Hippocampal formation (tissue), 2 donors: ENCODE measurements at regions not wholly inside any gene's neighbourhood (a gene's known extent, or its start where the extent isn't known, plus 50 kb on each side); places are given as distances from the start of the nearest gene placed in this dataset.
"Not testable (repeated sequence)": the region's sequence is repeated elsewhere in the genome, so short reads cannot be mapped to it uniquely, and the experiment has no call there.

Experiments
- DNase-seq, 2 donors: peaks; one replicate each; lab custom pipeline; 2025; lab: John Stamatoyannopoulos, UW

DNA sequence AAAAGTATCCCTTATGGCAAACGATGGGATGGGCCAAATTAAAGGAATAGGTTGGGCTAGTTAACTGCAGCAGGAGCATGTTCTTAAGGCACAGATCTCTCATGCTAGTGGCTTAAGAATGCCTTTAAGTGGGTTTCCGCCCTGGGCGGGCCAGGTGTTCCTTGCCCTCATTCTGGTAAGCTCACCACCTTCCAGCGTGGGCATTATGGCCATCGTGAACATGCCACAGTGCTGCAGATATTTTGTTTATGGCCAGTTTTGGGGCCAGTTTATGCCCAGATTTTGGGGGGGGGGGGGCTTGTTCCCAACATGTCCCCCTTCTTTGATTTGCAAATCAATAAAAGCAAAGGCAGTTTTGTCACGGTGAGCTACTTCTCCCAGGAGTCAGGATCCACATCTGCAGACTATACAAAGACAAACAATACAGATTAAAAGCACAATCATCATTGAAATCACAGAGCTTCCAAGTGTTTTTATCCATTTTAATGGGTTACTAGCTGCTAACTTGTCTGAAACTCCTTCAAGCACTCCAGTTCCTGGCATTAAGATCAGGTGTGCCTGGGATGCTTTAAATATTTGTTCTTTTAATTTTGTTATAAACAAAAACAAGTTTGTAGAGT, 563.3 kb upstream of the MBL2 start:
- DNase-seq: not testable (repeated sequence)

DNA sequence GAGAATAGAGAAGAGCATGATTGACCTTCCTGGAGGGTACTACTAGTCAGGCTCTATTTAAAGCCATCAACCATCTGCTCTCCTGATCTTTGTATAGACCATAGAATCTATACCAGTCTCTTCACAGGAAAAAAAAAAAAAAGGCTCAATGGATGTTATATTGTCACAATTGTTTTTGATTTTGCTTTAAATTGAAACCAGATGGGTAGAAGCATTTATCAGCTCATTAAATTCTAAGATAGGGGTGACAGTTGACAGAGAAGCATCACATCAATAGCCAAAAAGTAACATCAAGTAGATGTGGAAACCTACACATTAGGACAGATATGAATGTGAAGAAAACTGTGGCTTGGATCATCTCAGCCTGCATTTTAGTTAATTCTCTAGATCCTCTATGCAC, 558.9 kb upstream of the MBL2 start:
- DNase-seq: no peak

DNA sequence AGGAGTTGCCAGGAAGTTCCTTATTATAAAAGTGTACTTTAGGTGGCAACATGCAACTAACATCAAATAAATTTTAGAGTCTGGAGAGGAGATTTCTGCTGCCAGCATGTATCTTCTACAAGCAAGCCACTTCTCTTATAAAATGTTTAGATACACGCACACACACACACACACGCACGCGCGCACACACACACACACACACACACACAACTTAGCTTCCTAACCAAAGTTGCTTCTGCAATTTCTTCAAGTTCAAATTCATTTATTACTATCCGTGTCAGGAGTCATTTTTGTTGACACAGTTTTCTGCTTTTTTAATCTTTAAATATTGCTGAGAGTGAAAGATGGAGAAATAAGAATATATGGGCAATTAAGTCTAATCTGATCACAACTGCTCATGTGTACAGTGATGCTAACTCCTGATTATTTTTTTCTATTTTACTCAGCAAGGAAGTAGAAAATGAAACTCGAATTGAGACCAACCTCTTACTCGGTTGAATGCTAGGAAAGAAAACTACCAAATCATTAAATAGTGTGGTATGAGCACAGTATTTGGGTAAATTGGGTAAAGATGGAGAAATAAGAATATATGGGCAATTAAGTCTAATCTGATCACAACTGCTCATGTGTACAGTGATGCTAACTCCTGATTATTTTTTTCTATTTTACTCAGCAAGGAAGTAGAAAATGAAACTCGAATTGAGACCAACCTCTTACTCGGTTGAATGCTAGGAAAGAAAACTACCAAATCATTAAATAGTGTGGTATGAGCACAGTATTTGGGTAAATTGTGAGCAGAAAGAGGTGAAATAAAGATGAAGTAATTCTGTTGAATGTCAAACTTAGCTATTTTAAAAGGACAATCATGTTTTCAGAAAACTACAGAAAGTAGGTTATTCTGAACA, 554.1 kb upstream of the MBL2 start:
- not testable (repeated sequence) for DNase-seq

DNA sequence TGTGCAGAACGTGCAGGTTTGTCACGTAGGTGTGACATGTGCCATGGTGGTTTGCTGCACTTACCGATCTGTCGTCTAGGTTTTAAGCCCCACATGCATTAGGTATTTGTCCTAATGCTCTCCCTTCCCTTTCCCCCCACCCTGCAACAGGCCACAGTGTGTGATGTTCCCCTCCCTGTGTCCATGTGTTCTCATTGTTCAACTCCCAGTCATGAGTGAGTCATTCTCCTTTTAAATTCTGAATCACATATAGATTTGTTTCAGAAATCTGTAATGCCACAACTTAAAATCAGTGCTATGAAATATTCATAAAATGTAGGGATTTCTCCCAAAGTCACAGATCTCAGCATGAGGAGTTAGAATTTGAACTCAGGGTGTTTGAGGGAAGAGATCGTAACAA, 552.5 kb upstream of the MBL2 start:
- no peak for DNase-seq

GRCh38 chr10:53315709-53316108, 543.1 kb upstream of the MBL2 start:
- DNase-seq: no peak

DNA sequence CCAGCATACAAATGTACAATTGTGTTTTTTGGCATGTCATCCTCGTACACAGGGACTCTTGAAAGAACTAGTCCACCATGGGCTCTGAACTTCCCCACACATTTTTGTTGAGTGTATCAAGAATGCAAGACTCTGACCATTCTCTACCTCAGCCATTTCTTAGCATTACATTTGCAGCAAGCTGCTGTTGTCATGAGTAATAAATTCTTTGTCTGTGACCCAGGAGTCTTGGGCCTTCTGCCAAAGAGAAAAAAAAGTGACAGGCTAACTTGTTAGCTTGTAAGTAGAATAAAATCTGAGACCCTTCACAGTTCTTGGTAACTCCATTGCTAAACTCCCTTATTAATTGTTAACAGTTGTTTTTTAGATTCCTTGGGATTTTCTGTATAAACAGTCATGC, 542.3 kb upstream of the MBL2 start:
- DNase-seq: no peak

- no peak for DNase-seq
Observed at GRCh38 chr10:53298443-53298842, 525.9 kb upstream of the MBL2 start.

GRCh38 chr10:53284615-53285182, 512.1 kb upstream of the MBL2 start:
- no peak for DNase-seq

- no peak for DNase-seq
Observed at GRCh38 chr10:53276797-53277196, 504.2 kb upstream of the MBL2 start.

DNA sequence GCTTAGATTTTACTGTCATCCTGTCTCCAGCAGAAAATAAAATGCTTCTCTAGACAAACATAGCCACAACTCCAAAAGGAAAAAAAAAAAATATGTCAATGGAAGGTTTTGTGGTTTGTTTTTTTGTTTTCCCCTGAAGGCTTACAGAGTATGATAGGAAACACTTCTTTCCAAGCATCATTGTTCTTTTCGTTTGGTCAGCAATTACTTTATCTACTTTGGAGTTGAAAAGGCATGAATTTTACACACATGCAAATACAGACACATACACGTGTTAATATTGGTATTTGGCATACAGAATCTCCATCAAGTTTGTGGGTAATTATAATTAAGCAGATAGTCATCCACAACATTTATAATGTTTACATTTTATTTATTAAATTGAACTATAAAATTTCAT, 496.9 kb upstream of the MBL2 start:
- DNase-seq: no peak

DNA sequence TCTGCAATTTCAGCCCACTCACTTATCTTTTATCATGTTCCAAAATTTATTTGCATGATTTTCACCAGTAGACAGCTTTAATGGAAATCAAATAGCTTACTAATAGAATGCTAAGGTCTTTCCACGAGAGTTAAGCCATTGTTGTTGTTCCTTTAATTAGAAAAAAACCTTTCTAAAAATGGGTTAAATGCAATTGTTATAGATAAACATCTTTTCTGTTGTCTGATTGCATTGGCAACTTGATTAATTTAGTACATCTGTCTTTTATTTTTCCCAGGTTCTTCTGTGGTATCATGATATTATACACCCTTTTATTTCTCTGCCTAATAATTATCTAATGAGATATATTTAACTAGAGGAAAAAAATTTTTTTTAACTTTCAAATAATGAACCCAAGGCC, 487.6 kb upstream of the MBL2 start:
- no peak for DNase-seq

GRCh38 chr10:53256623-53257022, 484.0 kb upstream of the MBL2 start:
- DNase-seq: no peak

DNA sequence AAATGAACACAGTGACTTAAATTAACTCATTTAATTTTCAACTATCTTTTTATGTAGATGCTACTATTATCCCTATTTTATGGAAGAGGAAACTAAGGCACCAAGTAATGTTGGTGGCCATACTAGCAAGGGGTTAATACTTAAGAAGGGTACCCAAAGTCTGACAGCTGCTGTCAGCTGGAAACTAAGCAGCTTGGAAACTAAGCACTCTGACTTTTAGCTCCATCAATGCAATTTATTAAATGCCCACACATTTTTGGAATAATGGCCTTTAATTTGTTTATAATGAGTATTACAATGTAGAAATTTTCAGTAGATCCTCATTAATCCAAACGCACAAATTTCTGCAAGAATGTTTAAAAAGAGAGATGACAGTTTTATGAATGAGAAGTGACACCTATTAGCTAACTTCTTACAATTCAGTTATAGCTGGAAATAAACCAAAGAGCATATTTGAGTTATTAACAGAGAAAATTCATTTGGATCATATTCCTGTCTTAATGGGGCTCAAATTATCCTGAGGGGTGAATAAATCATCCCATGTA, 483.1 kb upstream of the MBL2 start:
- no peak for DNase-seq

DNA sequence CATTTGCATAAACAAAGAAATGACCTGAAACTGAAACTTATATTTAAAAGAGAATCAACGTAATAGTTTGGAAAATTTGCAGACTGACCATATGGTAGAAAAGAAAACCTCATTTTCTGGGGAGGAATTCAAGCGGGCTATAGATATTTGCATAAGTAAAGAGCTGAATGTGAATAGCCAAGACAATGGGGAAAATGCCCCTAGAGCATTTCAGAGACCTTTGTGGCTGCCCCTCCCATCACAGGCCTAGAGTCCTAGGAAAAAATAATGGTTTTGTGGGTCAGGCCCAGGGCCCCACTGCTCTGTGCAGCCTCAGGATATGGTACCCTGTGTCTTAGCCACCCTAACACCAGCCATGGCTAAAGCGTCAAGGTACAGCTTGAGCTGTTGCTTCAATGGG, 480.6 kb upstream of the MBL2 start:
- no peak for DNase-seq

DNA sequence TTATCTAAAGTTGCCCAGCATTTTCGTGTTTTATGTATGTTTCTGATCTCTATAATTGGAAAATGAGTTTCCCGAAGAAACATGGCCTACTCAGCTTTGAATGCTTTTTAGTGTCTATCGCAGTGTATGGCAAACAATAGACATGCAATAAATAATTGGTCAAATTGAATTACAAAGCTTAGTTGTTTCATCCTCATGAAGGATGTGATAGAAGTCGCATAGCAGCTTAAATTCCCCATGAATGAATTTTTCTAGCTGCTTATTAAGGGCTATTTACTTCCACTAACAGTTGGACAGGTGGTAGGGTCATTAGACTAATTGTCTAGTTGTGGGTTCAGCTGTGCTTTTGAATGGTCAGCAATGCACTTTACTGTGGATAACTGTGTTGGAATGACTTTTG, 467.3 kb upstream of the MBL2 start:
- no peak for DNase-seq

DNA sequence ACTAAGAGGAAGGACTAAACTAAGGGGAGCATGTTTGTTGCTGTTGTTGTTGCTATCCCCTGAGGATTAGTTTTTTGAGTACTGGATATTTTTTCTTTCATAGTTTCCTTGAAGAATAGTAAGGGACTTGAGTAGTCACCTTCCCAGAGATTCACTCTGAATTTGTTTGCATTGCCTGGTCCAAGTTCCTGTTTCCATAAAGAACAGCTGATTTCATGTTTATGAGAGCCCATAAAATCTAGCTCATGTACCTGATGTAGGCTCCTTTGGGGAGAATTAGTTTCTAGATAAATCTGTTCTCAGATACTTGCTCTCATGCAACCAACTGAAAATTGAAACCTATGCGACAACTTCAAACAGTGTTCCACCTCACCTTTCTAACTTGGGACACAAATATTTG, 464.4 kb upstream of the MBL2 start:
- no peak for DNase-seq

- DNase-seq: no peak
Observed at GRCh38 chr10:53233749-53234148, 461.2 kb upstream of the MBL2 start.

DNA sequence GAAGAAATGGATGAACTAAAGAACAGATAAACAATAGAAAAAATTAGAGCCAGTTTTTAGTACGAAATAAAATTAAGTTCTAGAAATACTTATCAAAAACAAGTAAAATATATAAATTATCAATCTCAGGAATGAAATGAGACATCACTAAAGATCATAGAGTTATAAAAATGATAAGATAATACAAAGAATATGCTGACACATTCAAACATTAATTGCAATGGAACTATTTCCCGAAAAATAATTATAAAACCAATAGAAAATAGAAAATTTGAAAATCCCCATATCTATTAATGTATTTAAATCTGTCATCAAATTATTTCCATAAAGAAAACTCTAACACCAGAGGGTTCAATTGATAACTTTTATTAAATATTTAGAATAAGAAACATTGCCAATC, 458.1 kb upstream of the MBL2 start:
- DNase-seq: no peak

DNA sequence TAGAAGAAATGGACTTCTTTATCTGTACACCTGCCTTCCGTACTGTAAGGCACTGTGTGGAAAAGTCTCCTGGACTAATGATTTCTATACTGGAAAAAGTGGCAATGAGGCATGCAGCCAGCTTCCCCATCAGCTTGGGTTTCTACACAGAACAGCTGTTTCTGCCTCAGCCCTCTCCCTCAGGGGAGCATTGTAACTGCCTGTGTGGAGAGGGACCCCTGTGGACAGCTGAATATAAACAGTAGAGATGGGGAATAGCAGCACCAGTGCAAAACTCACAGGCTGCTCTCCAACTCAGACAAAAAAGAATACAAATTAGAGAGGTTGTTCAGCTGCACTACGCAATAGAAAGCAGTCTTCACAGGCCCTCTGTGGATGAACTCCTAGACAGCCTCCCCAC, 451.3 kb upstream of the MBL2 start:
- no peak for DNase-seq

DNA sequence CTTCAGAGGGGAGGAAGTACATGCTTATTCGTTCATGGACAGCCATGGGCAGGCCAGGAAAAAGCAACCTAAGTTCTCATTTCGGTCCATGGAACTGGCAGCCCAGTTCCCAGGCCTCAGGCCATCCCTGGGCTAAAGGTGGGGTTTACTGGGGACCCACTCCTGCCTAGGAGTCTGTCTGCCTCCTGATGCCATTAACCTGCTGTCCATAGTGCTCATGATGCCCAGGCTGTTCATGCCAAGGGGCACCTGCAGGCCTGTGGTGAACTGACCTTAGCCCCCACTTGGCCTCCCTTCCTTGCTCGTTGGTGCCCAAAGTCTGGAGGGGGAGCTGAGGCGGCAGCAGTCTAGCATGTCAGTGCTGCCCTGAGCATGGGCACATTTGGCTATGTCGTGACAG, 450.2 kb upstream of the MBL2 start:
- no peak for DNase-seq

DNA sequence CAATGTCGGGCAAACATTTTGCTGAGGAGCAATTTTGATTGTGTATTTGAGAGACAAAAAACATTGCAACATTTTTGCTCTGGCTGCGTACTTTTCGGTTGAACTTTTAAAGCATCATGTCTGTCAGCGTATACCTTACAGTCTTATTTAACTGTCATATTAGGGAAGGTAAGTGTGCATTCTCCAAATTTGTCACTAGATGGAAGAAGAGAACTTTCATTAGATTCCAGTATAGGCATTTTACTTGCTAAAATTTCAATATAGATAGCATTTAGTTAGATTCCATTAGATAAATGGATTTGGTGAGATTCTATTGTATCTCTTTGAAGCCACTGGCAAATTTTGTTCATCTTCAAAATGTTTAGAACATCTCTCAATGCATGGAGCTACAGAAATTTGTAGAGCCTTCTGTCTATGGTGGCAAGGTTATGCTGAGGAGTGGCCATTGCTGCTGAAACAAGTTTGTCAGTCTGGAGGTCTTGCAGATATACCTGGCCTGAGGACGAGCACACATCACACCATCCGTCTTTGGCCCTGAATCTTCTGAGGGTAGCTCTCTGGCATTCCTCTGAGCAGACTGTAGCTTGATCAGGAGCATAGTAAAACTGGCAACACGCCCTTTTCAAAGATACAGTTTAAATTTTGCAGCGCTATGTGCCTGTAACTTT, 437.5 kb upstream of the MBL2 start:
- DNase-seq: peak in 1 of 2 donors; percentile 13

DNA sequence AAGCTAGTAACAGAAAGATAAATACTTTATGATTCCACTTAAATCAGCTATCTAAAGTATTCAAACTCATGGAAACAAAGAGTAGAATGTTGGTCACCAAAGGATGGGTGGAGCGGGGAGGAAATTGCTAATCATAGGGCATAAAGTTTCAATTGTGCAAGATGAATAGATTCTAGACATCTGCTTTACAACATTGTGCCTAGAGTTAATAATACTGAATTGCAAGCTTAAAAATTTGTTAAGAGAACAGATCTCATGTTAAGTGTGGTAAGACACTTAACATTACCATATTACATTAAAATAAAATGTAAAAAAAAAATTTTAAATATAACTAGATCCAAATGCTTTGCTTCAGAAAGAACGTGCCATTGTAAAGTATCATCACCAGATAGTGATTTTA, 411.1 kb upstream of the MBL2 start:
- DNase-seq: no peak
